Fibroblast of gingiva (primary cell): ENCODE measurements at regions not wholly inside any gene's neighbourhood (a gene's known extent, or its start where the extent isn't known, plus 50 kb on each side); places are given as distances from the start of the nearest gene placed in this dataset.

Experiments used
- DNase-seq: peaks from one replicate; pipeline ENCODE4 v3.0.0-alpha.2; 2011; ENCODE audit warnings: low read depth

DNA sequence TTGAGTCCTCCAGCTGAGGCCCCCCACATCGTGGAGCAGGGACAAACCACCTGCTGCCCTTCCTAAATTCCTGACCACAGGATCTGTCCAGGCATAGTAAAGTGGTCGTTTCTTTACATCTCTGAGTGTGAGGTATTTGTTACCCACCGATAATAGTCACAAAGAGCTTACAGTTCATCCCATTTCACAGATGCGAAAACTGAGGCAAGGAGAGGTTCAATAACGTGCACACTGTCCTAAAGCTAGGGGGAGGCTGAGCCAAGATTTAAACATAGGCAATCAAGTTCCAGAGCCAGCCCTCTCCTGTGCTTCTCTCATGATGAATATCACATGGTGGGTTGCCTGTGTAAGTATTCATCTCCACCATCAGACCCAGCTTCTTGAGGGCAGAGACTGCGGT, 135.4 kb downstream of the CCT6B start:
- no peak for DNase-seq

DNA sequence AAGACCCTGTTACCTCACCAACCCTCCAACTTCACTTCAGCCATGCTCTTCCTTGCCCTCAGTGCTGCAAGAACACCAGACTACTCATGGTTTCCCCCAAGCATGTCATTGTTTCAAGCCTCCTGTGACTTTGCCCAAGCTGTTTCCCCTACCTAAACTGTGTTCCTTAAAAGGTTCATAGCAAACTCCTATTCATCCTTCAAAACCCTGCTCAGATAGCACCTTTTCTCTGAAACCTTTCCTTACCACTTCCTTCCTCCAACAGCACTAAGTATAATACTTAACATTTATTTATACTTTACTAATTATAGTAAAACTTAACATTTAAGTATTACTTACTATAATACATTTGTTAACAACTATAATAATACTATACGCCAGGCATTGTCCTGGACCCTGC, 136.2 kb downstream of the CCT6B start:
- DNase-seq: no peak

DNA sequence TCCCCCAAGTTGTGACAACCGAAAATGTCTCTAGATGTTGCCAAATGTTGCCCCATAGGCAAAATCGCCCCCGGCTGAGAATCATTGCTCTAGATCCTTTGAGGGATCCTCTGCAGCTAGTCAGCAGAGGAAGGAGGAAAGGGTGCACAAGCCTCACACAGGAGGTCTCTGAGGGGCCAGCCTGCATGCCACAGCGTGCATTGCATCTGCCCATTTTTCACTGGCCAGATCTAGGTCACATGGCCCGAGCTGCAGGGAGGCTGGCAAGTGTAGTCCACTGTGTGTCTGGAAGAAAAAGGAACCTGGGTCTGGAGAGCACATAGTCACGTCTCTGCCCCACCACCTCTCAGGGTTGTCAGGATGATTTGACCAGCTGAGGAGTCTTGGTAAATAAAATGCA, 138.2 kb downstream of the CCT6B start:
- DNase-seq: no peak

DNA sequence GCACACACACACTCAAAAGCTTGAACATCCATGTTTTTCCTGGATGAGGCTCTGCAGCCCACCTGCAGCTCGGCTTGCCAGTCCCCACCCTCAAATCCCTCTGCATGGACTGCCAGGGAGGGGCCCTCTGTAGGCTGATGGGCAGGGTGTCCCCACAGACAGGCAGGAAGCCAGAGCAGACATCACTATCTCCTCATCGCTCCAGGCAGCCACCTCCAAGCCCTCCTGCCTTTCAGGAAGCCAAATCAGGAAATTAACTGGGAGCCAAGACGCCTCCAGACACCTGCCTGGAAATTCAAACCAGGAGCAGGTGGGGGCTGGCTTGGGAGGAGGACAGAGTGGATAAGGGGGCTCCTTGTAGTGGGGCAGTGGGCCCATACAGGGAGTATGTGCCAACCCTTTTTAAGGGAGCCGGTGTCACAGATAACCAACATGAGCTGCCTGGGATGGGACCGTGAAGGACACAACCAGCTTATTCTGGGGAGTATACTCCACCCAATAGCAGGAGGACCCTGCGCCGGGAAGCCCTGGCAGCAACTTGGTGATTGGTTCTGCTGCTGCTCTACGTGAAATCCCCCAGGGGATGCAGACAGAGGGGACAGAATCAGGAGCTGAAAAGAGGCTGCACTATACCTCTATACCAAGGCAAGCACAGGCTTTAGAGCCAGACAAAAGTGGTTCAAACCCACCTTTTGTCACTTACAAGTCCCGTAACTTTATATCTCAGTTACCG, 139.1 kb downstream of the CCT6B start:
- DNase-seq: no peak

DNA sequence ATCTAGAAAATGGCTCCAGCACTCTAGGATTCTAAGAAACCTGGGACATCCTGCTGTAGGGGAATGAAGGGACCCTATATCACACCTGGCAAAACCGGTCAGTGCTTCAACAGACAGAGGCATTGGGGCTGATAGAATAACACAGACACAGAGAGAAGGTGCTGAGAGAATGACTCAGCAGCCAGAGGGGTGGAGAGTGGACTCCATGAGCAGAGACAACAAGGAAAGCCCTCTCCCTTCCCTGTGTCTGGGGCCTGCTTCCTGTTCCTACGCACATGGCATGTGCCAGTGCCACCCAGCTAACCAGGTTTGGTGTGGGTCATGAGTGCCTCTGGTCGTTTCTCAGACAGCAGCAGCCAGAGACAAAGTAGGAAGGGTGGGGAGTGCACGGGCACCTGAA, 140.3 kb downstream of the CCT6B start:
- DNase-seq: no peak

DNA sequence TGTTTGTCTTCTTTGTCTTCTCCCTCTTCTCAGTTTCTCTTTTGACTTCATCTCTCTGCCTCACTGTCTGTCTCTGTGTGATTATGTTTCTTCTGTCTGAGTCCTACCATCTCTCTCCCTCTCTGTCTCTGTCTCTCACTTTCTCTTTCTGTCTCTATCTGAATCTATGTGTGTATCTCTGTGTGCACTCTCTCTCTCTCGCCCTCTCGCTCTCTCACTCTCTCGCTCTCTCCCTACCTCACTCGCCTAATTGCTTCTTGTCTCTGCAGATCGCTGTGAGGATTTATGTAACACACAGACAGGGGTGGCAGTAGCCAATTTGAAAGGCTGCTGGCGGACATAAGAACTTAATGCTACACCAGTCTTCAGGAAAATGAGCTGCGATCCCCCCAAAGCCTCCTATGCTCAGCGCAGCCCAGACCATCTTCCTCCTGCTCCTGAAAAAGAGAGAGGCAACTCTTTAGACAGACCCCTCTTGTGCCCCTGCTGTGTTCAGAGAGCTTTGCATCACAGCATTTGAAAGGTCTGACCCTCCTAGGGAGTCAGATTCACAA, 140.9 kb downstream of the CCT6B start:
- no peak for DNase-seq

DNA sequence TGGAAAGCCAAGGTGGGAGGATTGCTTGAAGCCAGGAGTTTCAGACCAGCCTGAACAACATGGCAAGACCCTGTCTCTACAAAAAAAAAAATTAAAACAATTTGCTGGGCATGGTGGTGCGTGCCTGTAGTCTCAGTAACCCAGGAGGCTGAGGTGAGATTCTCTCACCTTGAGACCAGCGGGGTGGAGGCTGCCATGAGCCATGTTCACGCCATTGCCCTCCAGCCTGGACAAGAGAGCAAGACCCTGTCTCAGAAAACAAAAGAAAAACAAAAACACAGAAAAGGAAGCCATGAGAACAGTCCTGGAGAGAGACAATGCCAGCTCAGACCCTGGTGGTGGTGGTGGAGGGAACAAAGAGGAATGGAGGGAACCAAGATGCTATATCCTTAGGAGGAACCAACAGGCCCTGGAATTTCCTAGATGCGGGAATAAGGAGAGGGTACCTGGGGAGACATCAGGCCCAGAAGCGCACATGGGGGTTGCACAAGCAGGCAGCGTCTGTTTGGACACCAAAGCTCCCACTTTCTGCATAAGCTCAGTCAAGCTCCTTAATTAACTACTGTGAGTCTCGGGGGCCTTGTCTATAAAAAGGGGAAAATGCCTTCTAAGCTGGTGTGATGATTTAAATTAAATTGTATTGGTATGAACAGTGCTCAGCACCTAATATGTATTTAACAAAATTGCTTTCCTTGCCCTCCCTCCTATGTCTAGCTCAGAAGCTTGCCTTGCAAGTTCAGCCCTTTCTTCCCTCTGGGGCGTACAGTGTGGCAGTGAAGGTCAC, 143.8 kb downstream of the CCT6B start:
- no peak for DNase-seq

DNA sequence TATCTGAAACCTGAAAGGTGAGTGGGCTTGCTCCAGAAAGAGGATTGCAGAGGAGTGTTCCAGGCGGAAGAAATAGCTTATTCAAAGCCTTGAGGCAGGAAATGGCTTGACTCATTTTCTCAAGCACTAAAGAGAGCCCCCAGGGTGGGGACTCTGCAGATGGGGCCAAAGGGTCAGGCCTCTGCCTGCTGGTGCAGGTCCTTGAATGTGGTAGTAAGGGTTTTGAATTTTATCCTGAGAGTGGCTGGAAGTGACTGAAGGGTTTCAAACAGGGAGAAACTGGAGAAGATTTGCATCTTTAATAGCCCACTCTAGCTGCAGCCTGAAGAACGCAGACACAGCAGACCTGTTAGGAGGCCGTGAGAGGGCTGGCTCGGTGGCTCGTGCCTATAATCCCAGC, 144.4 kb downstream of the CCT6B start:
- no peak for DNase-seq

DNA sequence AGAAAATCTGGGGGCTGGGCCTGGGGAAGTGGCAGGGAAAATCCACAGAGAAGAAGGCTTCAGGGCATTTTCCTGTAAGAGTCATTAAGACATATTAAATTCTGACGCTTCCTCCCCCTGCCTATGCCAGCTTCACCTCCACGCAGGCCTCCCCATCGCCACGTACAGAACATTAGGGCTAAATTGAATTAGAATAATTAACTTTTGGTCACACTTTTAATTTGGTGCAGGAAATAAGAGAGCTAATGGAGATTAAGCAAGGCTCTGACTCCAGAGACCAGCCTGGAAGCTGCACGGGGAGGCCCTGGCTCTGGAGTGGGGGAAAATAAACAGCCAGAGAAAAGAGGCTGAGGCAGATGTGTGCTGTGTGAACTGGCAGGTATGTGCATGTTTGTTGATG, 148.0 kb downstream of the CCT6B start:
- no peak for DNase-seq

DNA sequence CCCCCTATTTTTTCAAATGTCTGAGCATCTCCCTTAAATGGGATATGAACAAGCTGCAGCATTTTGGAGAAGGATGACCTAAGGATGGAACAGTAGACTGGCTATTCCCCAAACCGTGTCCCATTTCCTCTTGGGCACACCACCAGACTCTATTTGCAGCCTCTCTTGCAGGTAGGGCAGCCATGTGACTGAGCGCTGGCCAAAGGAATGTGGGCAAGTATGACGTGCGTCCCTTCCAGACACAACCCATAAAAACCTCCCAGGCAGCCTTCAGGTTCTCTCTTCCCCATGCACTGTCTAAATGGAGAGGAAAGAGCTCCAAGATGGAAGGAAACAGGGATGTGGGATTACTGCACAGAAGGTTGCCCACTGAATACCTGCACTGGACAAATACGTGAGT, 149.7 kb downstream of the CCT6B start:
- DNase-seq: no peak

DNA sequence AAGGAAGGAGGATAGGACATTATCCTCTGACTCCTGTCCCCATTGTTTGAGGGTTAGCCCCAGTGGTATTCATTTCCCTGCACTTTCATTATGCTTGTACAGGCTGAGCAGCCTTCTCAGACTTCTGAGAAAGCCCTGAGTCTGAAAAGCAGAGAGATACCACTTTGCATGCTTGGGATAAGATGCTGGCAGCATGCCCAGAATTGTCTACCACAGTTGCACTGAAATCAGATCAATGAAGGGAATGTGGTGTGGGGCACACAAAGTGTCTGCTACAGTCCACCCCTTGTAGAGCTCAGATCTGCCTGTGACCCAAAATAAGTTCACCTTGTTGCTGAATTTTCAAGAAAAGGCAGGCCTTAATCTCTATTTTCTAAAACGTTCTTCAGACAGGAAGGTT, 160.6 kb downstream of the CCT6B start:
- DNase-seq: no peak

DNA sequence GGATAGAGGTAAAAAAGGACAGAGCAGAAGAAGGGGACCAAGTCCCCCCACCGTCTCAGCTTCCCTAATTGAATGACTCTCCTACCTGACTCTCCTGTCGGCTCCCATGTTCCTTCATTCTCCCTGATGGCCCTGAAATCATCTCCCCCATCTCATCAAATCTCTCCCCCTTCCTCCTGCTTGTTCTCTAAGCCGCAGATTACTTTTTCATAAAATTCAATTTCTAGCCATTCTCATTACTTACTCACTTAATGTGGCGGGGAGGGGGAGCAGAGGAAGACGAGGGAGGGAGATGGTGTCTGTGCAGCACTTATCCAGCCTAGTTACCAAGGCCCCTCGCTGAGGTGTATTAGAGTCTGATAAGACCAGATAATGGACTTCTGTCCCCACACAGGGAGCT, 161.5 kb downstream of the CCT6B start:
- DNase-seq: no peak

DNA sequence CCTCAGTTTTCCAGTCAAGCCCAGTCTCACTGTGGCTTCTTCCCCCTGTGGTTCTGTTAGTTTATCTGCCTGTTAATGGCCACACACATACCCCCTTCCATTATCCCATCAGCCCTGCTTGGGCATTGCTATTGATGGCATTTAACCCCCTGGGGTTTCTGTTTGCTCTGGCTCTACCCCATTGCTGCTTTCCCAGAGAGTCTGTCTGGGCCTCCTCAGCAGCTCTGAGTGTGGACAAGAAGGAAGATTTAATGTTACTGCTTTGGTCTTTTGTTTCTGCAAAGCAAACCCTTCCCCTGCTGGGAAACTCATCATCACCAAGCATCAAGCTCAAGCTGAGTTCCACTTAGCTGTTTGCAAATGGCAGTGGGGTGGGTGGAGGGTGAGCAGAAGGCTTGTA, 162.7 kb downstream of the CCT6B start:
- no peak for DNase-seq

DNA sequence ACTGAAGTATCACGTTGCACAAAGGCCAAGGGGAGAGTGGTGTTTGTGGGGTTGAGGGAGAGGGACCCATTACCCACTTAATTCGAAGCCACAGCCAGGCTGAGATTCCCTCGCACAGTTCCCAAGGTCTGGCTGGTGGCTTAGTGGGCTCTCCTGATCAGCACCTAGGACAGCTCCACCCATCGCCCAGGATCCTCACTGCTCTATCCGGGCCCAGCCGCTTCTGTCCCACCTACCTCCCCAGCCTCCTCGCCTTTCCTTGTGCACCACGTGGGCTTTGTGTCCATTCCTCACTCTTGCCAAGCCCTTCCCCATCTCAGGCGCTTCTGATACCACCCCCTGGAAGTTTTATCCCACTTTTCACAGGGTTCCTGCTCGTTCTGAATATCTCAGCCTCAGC, 163.5 kb downstream of the CCT6B start:
- no peak for DNase-seq

DNA sequence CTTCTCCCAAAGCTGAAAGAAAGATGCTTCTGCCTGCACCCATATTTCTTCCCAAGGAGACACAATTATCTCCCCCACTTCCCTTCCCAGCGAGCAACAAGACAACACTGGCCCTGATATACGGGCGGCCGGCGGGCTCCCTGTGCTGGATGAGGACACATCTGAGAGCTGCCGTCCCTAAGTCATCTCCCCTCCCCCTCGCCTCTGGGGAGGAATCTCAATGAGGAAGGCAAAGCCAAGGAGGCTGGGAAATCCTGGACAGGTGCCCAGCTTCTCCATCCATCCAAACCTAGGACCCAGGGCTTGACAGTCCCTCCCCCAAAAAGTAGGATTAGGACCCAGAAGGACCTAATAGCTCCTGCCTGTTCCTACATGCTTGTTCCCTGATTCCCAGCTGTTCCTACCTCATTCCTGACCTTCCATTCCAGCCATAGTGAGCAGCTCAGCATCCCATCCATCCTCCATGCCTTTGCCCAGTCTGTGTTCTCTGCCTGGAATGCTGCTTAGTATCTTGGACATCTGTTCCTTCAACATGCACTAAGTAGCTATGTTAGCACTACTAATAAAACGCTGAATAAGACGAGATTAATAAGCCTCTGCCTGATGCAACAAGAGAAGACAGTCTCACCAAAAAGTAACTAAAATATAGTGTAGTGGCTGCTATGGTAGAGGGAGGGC, 167.9 kb downstream of the CCT6B start:
- no peak for DNase-seq

DNA sequence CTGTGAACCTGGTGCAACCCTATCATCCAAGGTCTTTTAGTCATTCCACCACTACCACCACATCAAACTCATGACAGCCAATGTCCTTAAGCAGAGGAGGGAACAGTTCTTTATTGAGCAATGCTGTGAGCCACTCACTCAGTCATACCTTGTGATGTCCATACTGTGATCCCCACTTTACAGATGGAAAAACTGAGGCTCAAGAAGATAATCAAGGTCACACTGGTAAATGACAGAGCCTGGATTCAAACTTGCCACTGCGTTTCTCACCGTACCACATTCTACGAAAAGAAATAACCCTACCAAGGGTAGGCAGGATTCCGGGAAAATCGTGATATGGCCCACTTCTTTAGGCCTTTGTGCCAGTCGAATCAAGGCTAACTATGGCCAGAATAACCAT, 172.6 kb downstream of the CCT6B start:
- no peak for DNase-seq

DNA sequence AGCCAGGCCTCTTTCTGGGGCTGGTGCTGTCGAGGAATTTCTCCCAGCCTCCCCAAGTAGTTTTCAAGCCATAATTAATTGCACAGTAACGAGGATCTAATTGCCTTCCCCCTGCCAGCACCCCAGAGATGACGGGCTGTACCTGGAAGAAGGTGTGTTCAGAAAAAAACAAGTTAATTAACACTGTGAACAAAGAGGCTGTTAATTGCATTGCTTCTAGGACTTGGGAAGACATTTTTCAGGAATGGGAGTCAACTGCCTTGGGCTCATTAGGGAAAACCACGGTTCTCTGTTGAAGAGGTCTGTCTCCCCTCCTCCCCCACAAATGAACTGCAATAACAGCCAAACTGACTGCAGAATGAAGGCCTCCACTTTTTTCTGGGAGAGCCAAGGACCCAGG, 176.7 kb downstream of the CCT6B start:
- no peak for DNase-seq

DNA sequence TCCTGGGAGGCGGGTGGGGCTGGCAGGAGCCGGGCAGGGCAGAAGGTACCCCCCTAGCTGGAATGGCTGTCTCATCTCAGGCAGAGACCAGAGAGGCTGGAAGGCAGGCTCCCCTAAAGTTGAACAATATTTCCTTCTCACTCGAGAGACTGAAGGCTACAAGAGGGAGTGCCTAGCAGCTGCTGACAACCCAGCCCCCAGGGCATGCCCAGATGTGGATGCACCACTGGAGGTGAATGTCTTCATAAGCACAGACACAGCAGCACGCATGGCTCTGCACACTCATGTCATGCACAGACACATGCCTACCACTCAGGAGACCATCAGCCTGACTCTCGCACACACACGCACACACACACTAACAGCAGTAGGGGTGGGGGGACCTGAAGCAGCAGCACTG, 179.0 kb downstream of the CCT6B start:
- no peak for DNase-seq

DNA sequence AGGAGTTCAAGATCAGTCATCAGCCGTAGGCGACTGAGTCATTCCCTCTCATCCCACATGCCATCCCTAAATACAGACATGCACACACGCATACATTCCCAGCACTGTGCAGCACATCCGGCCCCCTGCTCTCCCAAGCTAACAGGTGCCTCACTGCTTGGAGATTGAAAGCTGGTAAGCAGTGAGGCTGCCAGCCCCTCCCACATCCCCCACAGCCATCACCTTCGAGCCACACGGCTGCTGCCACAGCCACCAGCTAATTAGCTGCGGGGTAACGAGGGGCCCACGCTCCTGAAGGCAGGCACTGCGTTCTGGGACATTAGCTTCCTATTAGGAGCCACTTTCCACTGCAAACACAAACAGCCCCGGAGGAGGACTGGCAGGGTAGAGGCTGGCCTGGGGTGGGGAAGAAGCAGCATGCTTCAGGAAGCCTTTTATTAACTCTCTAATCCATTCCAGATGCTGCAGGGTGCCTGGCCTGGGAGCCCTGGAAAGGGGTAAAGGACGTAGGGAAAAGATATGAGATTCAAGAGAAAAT, 179.6 kb downstream of the CCT6B start:
- no peak for DNase-seq

DNA sequence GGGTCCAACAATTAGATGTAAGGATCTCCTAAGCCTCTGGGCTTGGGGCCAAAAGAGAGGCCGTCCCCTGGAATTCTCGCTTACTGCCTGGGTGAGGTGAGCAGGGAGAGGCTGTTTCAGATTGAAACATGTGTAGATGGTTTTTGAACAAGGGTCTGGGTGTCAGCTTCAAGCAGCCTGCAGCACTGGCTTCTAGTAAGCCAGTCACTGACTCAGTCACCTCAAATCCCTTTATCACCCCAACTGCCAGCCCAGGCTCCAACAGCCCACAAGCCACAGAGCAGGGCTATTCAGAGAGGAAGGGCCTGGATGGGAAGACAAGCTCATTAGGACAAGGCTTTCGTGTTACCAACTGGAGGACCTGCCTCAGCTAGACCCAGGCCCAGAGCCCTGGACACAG, 180.2 kb downstream of the CCT6B start:
- no peak for DNase-seq

DNA sequence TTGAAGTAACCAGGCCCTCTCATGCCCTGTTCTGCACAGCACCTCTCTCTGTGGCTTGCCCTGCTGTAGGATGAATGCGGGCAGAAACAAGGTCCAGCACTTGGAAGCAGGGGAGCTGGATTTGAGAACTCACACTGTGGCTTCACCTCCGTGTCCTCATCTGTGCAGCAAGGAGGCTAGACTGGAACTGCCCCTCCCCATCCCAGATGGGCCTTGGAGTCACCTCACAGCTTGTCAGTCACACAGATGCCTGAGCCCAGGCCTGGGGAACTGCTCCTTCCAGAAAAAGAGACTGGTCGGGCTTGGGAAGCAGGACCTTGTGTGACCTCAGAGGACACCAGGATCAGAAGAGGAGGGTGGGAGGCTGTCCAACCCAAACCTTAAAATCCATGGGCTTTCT, 180.8 kb downstream of the CCT6B start:
- no peak for DNase-seq
